Endodermal cell (in vitro differentiated cells): ENCODE measurements at regions not wholly inside any gene's neighbourhood (a gene's known extent, or its start where the extent isn't known, plus 50 kb on each side); places are given as distances from the start of the nearest gene placed in this dataset.
"Not testable (repeated sequence)": the region's sequence is repeated elsewhere in the genome, so short reads cannot be mapped to it uniquely, and the experiment has no call there.

Source experiments
- DNase-seq: peaks from one replicate; pipeline ENCODE4 v3.0.0-alpha.2; 2017
- H3K27ac ChIP-seq: 2 replicates; pipeline ENCODE4 v1.5.1; 2013; ENCODE audit warnings: mild to moderate bottlenecking, low read depth, low read length, moderate library complexity
- H3K27me3 ChIP-seq: 2 replicates; pipeline ENCODE4 v1.6.1; 2013; ENCODE audit warnings: mild to moderate bottlenecking, low read length, moderate library complexity; ENCODE audit not compliant: insufficient read depth, control insufficient read depth, poor library complexity, severe bottlenecking
- H3K36me3 ChIP-seq: 2 replicates; pipeline ENCODE4 v1.7.0; 2013; ENCODE audit warnings: mild to moderate bottlenecking, low read length, moderate library complexity; ENCODE audit not compliant: control insufficient read depth, insufficient read depth
- H3K4me1 ChIP-seq: one replicate; pipeline ENCODE4 v1.7.0; 2013; ENCODE audit warnings: low read length; ENCODE audit not compliant: control insufficient read depth, insufficient read depth
- H3K4me3 ChIP-seq: 2 replicates; pipeline ENCODE4 v1.5.1; 2013; ENCODE audit warnings: mild to moderate bottlenecking, low read length, moderate library complexity
- H3K9ac ChIP-seq: 2 replicates; pipeline ENCODE4 v1.6.1; 2013; ENCODE audit warnings: mild to moderate bottlenecking, low read length, moderate library complexity; ENCODE audit not compliant: poor library complexity, severe bottlenecking; ENCODE audit errors: extremely low read depth
- H3K9me3 ChIP-seq: 2 replicates; pipeline ENCODE4 v1.6.1; 2013; ENCODE audit warnings: mild to moderate bottlenecking, low read length, moderate library complexity; ENCODE audit not compliant: control insufficient read depth
- H3K27ac Mint-ChIP-seq: 2 replicates; pipeline ENCODE4 v1.8.0; 2020; ENCODE audit warnings: mixed read lengths
- H3K27me3 Mint-ChIP-seq: 2 replicates; pipeline ENCODE4 v1.8.0; 2021; ENCODE audit warnings: mild to moderate bottlenecking, mixed read lengths; ENCODE audit not compliant: insufficient read depth
- H3K36me3 Mint-ChIP-seq: 2 replicates; pipeline ENCODE4 v1.8.0; 2020; ENCODE audit warnings: low read depth, mixed read lengths
- H3K4me1 Mint-ChIP-seq: 2 replicates; pipeline ENCODE4 v1.8.0; 2020; ENCODE audit warnings: mixed read lengths
- H3K4me3 Mint-ChIP-seq: 2 replicates; pipeline ENCODE4 v1.8.0; 2020; ENCODE audit warnings: mild to moderate bottlenecking, moderate library complexity, mixed read lengths
- H3K9me3 Mint-ChIP-seq: 2 replicates; pipeline ENCODE4 v1.8.0; 2020; ENCODE audit warnings: mild to moderate bottlenecking, mixed read lengths
- WGBS, 2 experiments: methylation state at CpG; one replicate each; pipeline versions ENCODE4 v1.1.5 to v1.1.7; 2013; ENCODE audit warnings: missing lambda C conversion rate in 2 of 2, mixed read lengths in 1 of 2; ENCODE audit not compliant: insufficient coverage in 1 of 2, insufficient read length in 1 of 2; 5-methylcytosine and 5-hydroxymethylcytosine counted together
- TF ChIP-seq, protein P1 (sequence below): fragments of 200-600 bp; sonication (generic); conservative IDR thresholded peaks from 2 replicates; pipeline ENCODE4 v1.5.0; 2021; ENCODE audit warnings: antibody characterized with exemption, mild to moderate bottlenecking

- H3K9me3 ChIP-seq: no peaks in the 10 kb centered on the region
- TF ChIP-seq, protein P1, sequence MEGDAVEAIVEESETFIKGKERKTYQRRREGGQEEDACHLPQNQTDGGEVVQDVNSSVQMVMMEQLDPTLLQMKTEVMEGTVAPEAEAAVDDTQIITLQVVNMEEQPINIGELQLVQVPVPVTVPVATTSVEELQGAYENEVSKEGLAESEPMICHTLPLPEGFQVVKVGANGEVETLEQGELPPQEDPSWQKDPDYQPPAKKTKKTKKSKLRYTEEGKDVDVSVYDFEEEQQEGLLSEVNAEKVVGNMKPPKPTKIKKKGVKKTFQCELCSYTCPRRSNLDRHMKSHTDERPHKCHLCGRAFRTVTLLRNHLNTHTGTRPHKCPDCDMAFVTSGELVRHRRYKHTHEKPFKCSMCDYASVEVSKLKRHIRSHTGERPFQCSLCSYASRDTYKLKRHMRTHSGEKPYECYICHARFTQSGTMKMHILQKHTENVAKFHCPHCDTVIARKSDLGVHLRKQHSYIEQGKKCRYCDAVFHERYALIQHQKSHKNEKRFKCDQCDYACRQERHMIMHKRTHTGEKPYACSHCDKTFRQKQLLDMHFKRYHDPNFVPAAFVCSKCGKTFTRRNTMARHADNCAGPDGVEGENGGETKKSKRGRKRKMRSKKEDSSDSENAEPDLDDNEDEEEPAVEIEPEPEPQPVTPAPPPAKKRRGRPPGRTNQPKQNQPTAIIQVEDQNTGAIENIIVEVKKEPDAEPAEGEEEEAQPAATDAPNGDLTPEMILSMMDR: no peak
- Mint-ChIP-seq H3K27ac (no peak overlapping the region), H3K36me3 (no peaks in the 10 kb centered on the region), H3K4me3 (no peak overlapping the region), H3K9me3 (peaks cover 2% of the 10 kb centered on the region), H3K27me3 (no peaks in the 10 kb centered on the region), H3K4me1 (no peaks in the 10 kb centered on the region)
- H3K36me3 ChIP-seq: no peaks in the 10 kb centered on the region
- H3K4me1 ChIP-seq: no peaks in the 10 kb centered on the region
- no peak for DNase-seq
- no peaks in the 10 kb centered on the region for H3K27me3 ChIP-seq
- H3K27ac ChIP-seq: no peak overlapping the region
- H3K9ac ChIP-seq: no peak overlapping the region
- no peak overlapping the region for H3K4me3 ChIP-seq
Observed at GRCh38 chr11:96538622-96539021, 148.8 kb downstream of the JRKL start.

- no peaks in the 10 kb centered on the region for H3K36me3 ChIP-seq
- H3K4me3 Mint-ChIP-seq: no peak overlapping the region
- no peak overlapping the region for H3K27ac ChIP-seq
- H3K9me3 ChIP-seq: peaks cover 5% of the 10 kb centered on the region
- H3K4me3 ChIP-seq: no peak overlapping the region
- H3K36me3 Mint-ChIP-seq: no peaks in the 10 kb centered on the region
- no peaks in the 10 kb centered on the region for H3K4me1 Mint-ChIP-seq
- DNase-seq: no peak
- peaks cover 7% of the 10 kb centered on the region for H3K9me3 Mint-ChIP-seq
- peaks cover 1% of the 10 kb centered on the region for H3K27me3 Mint-ChIP-seq
- TF ChIP-seq, protein P1: no peak
- H3K27me3 ChIP-seq: no peaks in the 10 kb centered on the region
- no peaks in the 10 kb centered on the region for H3K4me1 ChIP-seq
- no peak overlapping the region for H3K9ac ChIP-seq
- H3K27ac Mint-ChIP-seq: no peak overlapping the region
- 100% methylated on average over 1 of the region's 1 CpG for WGBS, 2 experiments
Observed at GRCh38 chr11:96540875-96541274, 151.1 kb downstream of the JRKL start.

DNA sequence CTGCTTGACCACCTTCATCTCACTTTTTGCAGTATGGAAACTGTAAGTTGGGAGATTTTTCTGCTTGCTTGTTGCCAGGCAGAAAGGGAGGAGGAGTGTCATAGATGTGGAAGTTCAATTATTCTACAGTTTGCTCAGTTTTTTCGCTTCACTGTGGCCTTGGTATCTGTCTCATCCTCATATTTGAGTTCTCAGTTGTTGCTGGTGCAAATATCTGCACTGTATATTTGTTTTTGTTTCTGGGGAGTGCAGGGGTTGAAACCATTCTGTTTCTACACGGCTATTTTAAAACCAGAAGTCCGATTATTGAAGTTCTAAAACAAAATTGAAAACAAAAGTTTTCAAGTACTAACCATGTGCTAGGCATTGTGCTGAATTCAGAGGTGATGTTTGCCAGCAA lies 153.4 kb downstream of the JRKL start:
- H3K4me1 Mint-ChIP-seq: no peaks in the 10 kb centered on the region
- H3K27me3 Mint-ChIP-seq: peaks cover 4% of the 10 kb centered on the region
- no peaks in the 10 kb centered on the region for H3K36me3 Mint-ChIP-seq
- DNase-seq: no peak
- TF ChIP-seq, protein P1: no peak
- H3K9me3 Mint-ChIP-seq: peaks cover 8% of the 10 kb centered on the region
- 91 to 100% methylated on average over 1 to 3 of the region's 3 CpGs for WGBS, 2 experiments
- Histone ChIP-seq H3K9me3 (peaks cover 5% of the 10 kb centered on the region), H3K4me3 (no peak overlapping the region), H3K9ac (no peak overlapping the region), H3K27me3 (no peaks in the 10 kb centered on the region), H3K27ac (no peak overlapping the region), H3K4me1 (no peaks in the 10 kb centered on the region), H3K36me3 (no peaks in the 10 kb centered on the region)
- H3K27ac Mint-ChIP-seq: no peak overlapping the region
- H3K4me3 Mint-ChIP-seq: no peak overlapping the region

GRCh38 chr11:96545192-96545591 lies 155.4 kb downstream of the JRKL start:
- not testable (repeated sequence) for H3K4me1 Mint-ChIP-seq, H3K36me3 ChIP-seq, DNase-seq, H3K27ac ChIP-seq, H3K4me3 Mint-ChIP-seq, H3K4me1 ChIP-seq, H3K27me3 ChIP-seq, H3K27me3 Mint-ChIP-seq, H3K27ac Mint-ChIP-seq, H3K36me3 Mint-ChIP-seq, H3K9me3 ChIP-seq, H3K9ac ChIP-seq
- H3K9me3 Mint-ChIP-seq: peaks cover 11% of the 10 kb centered on the region
- H3K4me3 ChIP-seq: peak overlapping the region; percentile 65
- 83 to 84% methylated on average over 6 to 8 of the region's 8 CpGs for WGBS, 2 experiments
